LNCaP clone FGC (cell line): ENCODE measurements at regions not wholly inside any gene's neighbourhood (a gene's known extent, or its start where the extent isn't known, plus 50 kb on each side); places are given as distances from the start of the nearest gene placed in this dataset.

Experiments used
- DNase-seq: peaks from one replicate; pipeline ENCODE4 v3.0.0-alpha.2; 2011; ENCODE audit warnings: low read depth
- H3K4me3 ChIP-seq: 2 replicates; pipeline ENCODE4 v1.5.1; 2011; ENCODE audit warnings: mild to moderate bottlenecking, low read depth, low read length, control low read depth
- TF ChIP-seq, protein P1 (sequence below): IDR thresholded peaks from 2 replicates; pipeline ENCODE4 v1.5.1; 2012; ENCODE audit warnings: mild to moderate bottlenecking; ENCODE audit not compliant: control insufficient read depth, insufficient read depth; ENCODE audit errors: extremely low read depth

- DNase-seq = no peak
- TF ChIP-seq, protein P1, sequence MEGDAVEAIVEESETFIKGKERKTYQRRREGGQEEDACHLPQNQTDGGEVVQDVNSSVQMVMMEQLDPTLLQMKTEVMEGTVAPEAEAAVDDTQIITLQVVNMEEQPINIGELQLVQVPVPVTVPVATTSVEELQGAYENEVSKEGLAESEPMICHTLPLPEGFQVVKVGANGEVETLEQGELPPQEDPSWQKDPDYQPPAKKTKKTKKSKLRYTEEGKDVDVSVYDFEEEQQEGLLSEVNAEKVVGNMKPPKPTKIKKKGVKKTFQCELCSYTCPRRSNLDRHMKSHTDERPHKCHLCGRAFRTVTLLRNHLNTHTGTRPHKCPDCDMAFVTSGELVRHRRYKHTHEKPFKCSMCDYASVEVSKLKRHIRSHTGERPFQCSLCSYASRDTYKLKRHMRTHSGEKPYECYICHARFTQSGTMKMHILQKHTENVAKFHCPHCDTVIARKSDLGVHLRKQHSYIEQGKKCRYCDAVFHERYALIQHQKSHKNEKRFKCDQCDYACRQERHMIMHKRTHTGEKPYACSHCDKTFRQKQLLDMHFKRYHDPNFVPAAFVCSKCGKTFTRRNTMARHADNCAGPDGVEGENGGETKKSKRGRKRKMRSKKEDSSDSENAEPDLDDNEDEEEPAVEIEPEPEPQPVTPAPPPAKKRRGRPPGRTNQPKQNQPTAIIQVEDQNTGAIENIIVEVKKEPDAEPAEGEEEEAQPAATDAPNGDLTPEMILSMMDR = no peak
- H3K4me3 ChIP-seq = no peak overlapping the region
These were observed 448.5 kb downstream of the BCAT1 start for GRCh38 chr12:24500421-24500820.

DNA sequence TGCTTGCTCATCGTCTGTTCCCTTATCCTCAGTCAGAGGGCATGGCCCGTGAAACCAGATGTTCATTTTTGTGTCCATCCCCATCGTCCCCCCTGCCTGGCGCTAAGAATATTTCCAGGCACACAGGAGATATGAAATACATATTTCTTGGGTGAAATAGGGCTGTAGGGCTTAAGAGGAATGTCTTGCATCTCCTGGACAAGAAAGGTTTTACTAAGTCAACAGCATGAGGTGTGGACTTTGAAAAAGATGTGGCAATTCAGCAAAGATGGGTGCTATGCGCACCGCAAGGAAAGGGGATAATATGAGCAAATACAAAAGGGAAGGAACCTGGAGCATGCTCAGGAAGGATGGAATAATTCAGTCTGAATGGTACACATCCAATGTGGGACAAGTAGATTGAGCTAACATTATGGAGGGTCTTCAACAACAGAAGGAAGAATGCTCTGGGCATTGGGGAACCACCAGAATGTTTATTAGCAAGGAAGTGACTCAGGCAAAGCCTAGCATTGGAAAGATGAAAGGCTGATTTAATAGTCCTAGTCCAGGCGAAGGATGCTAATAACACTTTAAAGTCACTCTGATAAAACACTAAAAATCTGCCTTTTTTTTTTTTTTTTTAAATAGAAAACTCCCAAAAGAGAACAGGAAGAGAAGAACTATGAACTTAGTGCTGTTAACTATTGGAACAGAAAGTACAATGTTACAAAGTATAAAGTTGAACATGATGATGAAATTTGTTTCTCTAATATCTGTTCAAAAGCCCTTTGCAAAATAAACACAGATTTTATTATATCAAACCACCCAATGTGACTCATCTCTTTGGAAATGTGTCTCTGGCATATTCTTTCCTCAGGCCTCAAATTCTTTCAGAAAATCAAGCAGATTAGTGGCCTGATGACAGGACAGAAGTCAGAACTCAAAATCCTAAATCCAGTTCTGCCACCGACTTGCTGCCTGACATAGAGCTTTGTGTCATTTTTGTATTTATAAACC is 449.5 kb downstream of the BCAT1 start:
- no peak for DNase-seq
- no peak overlapping the region for H3K4me3 ChIP-seq
- TF ChIP-seq, protein P1 = no peak

DNA sequence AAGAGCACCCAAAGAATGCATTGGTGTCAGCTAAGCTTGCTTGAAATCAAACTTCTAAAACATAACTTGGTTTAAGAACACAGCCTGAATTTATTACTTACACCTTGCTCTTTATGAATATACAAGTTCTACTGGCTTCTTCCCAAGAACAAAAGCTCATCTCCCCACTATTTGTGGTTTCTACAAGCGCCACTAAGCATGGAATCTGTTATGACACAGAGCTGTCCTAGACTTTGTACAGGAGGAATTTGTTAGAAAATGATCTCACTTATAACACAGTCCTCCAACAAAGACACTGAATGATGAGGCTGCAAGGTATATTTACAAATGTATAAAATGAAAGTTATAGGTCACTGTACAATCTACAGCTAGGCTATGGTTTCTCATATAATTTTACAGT is 452.1 kb downstream of the BCAT1 start:
- no peak for DNase-seq
- TF ChIP-seq, protein P1 = no peak
- no peak overlapping the region for H3K4me3 ChIP-seq

GRCh38 chr12:24494401-24494800 is 454.5 kb downstream of the BCAT1 start:
- no peak for DNase-seq
- TF ChIP-seq, protein P1 = no peak
- no peak overlapping the region for H3K4me3 ChIP-seq

DNA sequence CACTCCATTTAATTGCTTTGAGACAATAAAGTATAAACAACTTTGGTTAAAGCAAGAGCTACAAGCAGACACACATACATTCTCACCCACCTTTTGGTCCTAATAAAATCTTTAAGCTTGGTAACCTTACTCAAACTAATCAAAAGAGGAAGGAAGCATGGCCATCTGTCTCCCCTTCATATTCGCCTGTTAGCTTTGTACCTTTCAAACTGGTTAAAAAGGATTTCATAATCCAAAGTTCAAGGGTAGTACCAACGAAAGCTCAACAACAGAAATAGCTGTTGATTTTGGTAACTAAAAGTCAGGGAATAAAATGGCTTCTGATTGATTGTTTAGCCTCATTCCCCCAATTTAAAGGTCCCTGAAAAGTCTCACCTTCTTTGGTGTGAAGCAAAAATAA is 456.9 kb downstream of the BCAT1 start:
- DNase-seq = no peak
- TF ChIP-seq, protein P1 = no peak
- no peak overlapping the region for H3K4me3 ChIP-seq

GRCh38 chr12:24489939-24490338 is 459.0 kb downstream of the BCAT1 start:
- TF ChIP-seq, protein P1 = no peak
- H3K4me3 ChIP-seq = no peak overlapping the region
- DNase-seq = no peak
